ENCODE measurements at regions not wholly inside any gene's neighbourhood (a gene's known extent, or its start where the extent isn't known, plus 50 kb on each side); places are given as distances from the start of the nearest gene placed in this dataset.

DNA sequence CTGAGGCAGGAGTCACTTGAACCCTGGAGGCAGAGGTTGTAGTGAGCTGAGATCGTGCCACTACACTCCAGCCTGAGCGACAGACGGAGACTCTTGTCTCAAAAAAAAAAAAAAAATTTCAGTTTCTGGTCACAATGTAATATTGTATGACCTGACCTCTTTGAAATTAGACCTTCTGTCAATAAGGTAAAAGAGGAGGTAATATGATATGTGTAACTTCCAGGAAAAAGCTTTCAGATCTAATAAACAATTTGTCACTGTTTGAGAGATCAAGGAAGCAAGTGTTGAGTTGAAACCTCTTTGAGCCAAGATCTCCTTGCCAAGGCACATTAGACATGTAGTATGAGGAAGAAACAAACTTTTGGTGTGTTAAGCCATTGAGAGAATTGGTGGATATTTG lies 101.7 kb upstream of the ATF7IP start:
- WGBS, result 97% methylated on average over 3 of the region's 3 CpGs
- H3K4me1 ChIP-seq, result peaks cover 18 to 30% (median 28%) of the 10 kb centered on the region in 4 donors
- no peak for TF ChIP-seq POLR2AphosphoS5 (IDR thresholded peaks at IDR 0.05)
- no peak for TF ChIP-seq POLR2A (IDR thresholded peaks at IDR 0.05; ENCODE audit: low read depth)
- TF ChIP-seq CTCF (IDR thresholded peaks at IDR 0.05), result no peak
- no peak for TF ChIP-seq EP300 (IDR thresholded peaks at IDR 0.05)
- intact Hi-C loops (cut with DNase I), result no loop called here
- H3K4me3 ChIP-seq, result no peak overlapping the region
- no peak overlapping the region for H3K27ac ChIP-seq (replicated peaks in 1 of 4)
- no peak for DNase-seq (ENCODE audit: extremely low spot score)
- peaks cover 0 to 17% (median 5%) of the 10 kb centered on the region in 4 donors for H3K9me3 ChIP-seq
- H3K36me3 ChIP-seq, result no peaks in the 10 kb centered on the region
- no peaks in the 10 kb centered on the region for H3K27me3 ChIP-seq

DNA sequence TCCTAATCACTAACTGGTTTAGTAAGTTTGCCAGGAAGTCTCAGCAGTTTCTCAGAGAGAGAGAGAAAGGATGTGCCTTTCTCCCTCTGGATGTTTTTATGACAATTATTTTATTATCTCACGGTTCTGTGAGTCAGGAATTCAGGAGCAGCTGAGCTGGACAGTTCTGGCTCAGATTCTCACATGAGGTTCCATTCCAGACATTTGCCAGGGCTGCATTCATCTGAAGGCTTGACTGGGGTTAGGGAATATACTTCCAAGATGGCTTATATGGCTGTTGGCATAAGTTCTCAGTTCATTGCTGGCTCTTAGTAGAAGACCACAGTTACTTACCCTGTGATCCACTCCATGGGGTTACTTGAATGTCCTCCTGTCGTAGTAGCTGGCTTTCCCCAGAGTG lies 101.2 kb upstream of the ATF7IP start:
- WGBS, result 74% methylated on average over 2 of the region's 2 CpGs
- TF ChIP-seq CTCF (IDR thresholded peaks at IDR 0.05) (no peak), POLR2A (IDR thresholded peaks at IDR 0.05; ENCODE audit: low read depth) (no peak), POLR2AphosphoS5 (IDR thresholded peaks at IDR 0.05) (no peak), EP300 (IDR thresholded peaks at IDR 0.05) (no peak)
- Histone ChIP-seq H3K27ac (replicated peaks in 1 of 4) (no peak overlapping the region), H3K4me1 (peaks cover 18 to 25% (median 22%) of the 10 kb centered on the region in 4 donors), H3K4me3 (no peak overlapping the region), H3K27me3 (no peaks in the 10 kb centered on the region), H3K9me3 (peaks cover 0 to 14% (median 5%) of the 10 kb centered on the region in 4 donors), H3K36me3 (no peaks in the 10 kb centered on the region)
- intact Hi-C loops (cut with DNase I), result no loop called here
- no peak for DNase-seq (ENCODE audit: extremely low spot score)

- DNase-seq (ENCODE audit: extremely low spot score), result no peak
- WGBS, result 80% methylated on average over 3 of the region's 3 CpGs
- intact Hi-C loops (cut with DNase I), result no loop called here
Observed at GRCh38 chr12:14264778-14265177, 100.7 kb upstream of the ATF7IP start.

GRCh38 chr12:14268120-14268515 lies 97.4 kb upstream of the ATF7IP start:
- H3K27me3 ChIP-seq, result no peaks in the 10 kb centered on the region
- intact Hi-C loops (cut with DNase I), result no loop called here

More at GRCh38 chr12:14264778-14265177, 100.7 kb upstream of the ATF7IP start:
- H3K36me3 ChIP-seq, result no peaks in the 10 kb centered on the region
- no peak overlapping the region for H3K4me3 ChIP-seq
- no peak overlapping the region for H3K27ac ChIP-seq (replicated peaks in 1 of 4)
- TF ChIP-seq POLR2A (IDR thresholded peaks at IDR 0.05; ENCODE audit: low read depth) (no peak), CTCF (IDR thresholded peaks at IDR 0.05) (no peak), EP300 (IDR thresholded peaks at IDR 0.05) (no peak), POLR2AphosphoS5 (IDR thresholded peaks at IDR 0.05) (no peak)
- no peaks in the 10 kb centered on the region for H3K27me3 ChIP-seq
- peaks cover 18 to 20% (median 18%) of the 10 kb centered on the region in 4 donors for H3K4me1 ChIP-seq
- peaks cover 0 to 12% (median 5%) of the 10 kb centered on the region in 4 donors for H3K9me3 ChIP-seq

DNA sequence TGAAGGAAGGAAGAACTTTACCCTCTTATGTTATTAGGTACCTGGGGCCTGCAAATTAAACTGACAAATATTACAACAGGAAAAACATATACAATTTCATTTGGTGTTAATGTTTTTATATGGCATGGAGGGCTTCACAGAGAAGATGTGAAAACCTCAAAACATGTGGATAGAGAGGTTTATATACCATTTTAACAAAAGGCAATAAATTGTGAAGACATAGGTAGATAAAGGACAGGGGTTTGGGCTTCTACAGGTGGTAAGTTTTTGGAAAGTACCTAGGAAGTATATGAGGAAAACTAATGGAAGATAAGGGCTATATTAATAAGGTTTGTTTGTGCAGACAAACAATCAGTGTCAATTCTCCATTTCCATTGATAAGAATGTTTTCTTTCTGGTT lies 95.1 kb upstream of the ATF7IP start:
- Histone ChIP-seq H3K4me3 (no peak overlapping the region), H3K27ac (replicated peaks in 1 of 4) (no peak overlapping the region), H3K27me3 (no peaks in the 10 kb centered on the region), H3K4me1 (no peaks in the 10 kb centered on the region), H3K9me3 (peaks cover 0 to 10% (median 5%) of the 10 kb centered on the region in 4 donors), H3K36me3 (no peaks in the 10 kb centered on the region)
- no peak for DNase-seq (ENCODE audit: extremely low spot score)
- TF ChIP-seq CTCF (IDR thresholded peaks at IDR 0.05), result no peak
- TF ChIP-seq EP300 (IDR thresholded peaks at IDR 0.05), result no peak
- TF ChIP-seq POLR2A (IDR thresholded peaks at IDR 0.05; ENCODE audit: low read depth), result no peak
- no peak for TF ChIP-seq POLR2AphosphoS5 (IDR thresholded peaks at IDR 0.05)
- intact Hi-C loops (cut with DNase I), result no loop called here

More at GRCh38 chr12:14268120-14268515, 97.4 kb upstream of the ATF7IP start:
- Histone ChIP-seq H3K36me3 (no peaks in the 10 kb centered on the region), H3K4me3 (no peak overlapping the region), H3K4me1 (no peaks in the 10 kb centered on the region), H3K9me3 (peaks cover 0 to 20% (median 11%) of the 10 kb centered on the region in 4 donors), H3K27ac (replicated peaks in 1 of 4) (no peak overlapping the region)
- no peak for TF ChIP-seq EP300 (IDR thresholded peaks at IDR 0.05)
- no peak for DNase-seq (ENCODE audit: extremely low spot score)

Data from esophagus muscularis mucosa (tissue), 4 donors.